HG02943 (cell line): ENCODE measurements at regions not wholly inside any gene's neighbourhood (a gene's known extent, or its start where the extent isn't known, plus 50 kb on each side); places are given as distances from the start of the nearest gene placed in this dataset.
"Not testable (repeated sequence)": the region's sequence is repeated elsewhere in the genome, so short reads cannot be mapped to it uniquely, and the experiment has no call there.

ENCODE experiments used
- ATAC-seq: cut with Tn5 transposase; IDR thresholded peaks from one replicate; pipeline ENCODE4 v1.9.1; 2021; ENCODE audit warnings: mild to moderate bottlenecking, low read depth, moderate library complexity; ENCODE audit not compliant: unreplicated experiment

- ATAC-seq, result no peak
Observed at GRCh38 chr18:52222211-52222610, 117.8 kb upstream of the DCC start.

- ATAC-seq, result no peak
Observed at GRCh38 chr18:52227536-52227935, 112.5 kb upstream of the DCC start.

GRCh38 chr18:52228166-52228565 is 111.8 kb upstream of the DCC start:
- no peak for ATAC-seq

GRCh38 chr18:52236131-52236530 is 103.9 kb upstream of the DCC start:
- ATAC-seq, result no peak

GRCh38 chr18:52237551-52237950 is 102.4 kb upstream of the DCC start:
- no peak for ATAC-seq

- ATAC-seq, result no peak
Observed at GRCh38 chr18:52242711-52243110, 97.3 kb upstream of the DCC start.

- ATAC-seq, result no peak
Observed at GRCh38 chr18:52244658-52245057, 95.3 kb upstream of the DCC start.

GRCh38 chr18:52254367-52254766 is 85.6 kb upstream of the DCC start:
- ATAC-seq, result no peak

GRCh38 chr18:52257417-52257816 is 82.6 kb upstream of the DCC start:
- not testable (repeated sequence) for ATAC-seq

GRCh38 chr18:52275817-52276216 is 64.2 kb upstream of the DCC start:
- no peak for ATAC-seq

GRCh38 chr18:52277785-52278184 is 62.2 kb upstream of the DCC start:
- no peak for ATAC-seq

- no peak for ATAC-seq
Observed at GRCh38 chr18:52278191-52278590, 61.8 kb upstream of the DCC start.

GRCh38 chr18:52280702-52281101 is 59.3 kb upstream of the DCC start:
- ATAC-seq, result no peak

GRCh38 chr18:52283927-52284326 is 56.1 kb upstream of the DCC start:
- ATAC-seq, result no peak

- no peak for ATAC-seq
Observed at GRCh38 chr18:52286675-52287074, 53.3 kb upstream of the DCC start.

- ATAC-seq, result no peak
Observed at GRCh38 chr18:52287151-52287550, 52.8 kb upstream of the DCC start.

GRCh38 chr18:52288403-52289004 is 51.5 kb upstream of the DCC start:
- ATAC-seq, result no peak

GRCh38 chr18:52289392-52289791 is 50.6 kb upstream of the DCC start:
- no peak for ATAC-seq
